HepG2 (cell line): ENCODE measurements at regions not wholly inside any gene's neighbourhood (a gene's known extent, or its start where the extent isn't known, plus 50 kb on each side); places are given as distances from the start of the nearest gene placed in this dataset.

Source experiments
- ATAC-seq: fragments of 200-7000 bp; cut with Tn5 transposase; 3 replicates; pipeline ENCODE4 v1.9.1; 2020; ENCODE audit warnings: mild to moderate bottlenecking, moderate library complexity
- BruUV-seq: library from RNA; stranded (reverse); fragments of 400-500 nt; replicated peaks from 2 replicates; lab custom pipeline; 2021; lab: Mats Ljungman, UMichigan
- CTCF ChIA-PET: fragments of 300-600 bp; formaldehyde crosslinking; extraction: SDS; loops from one replicate; lab custom pipeline; 2021; ENCODE audit warnings: low total read pairs, inconsistent platforms, low intra/inter-chr PET ratio; lab: Yijun Ruan, JAX
- POLR2A ChIA-PET: fragments of 350-600 bp; sonication (Branson Sonifier 250); formaldehyde crosslinking; loops from one replicate; lab custom pipeline; 2020; ENCODE audit warnings: antibody characterized with exemption, inconsistent platforms; lab: Yijun Ruan, JAX
- DNase-seq: peaks from one replicate; pipeline ENCODE4 v3.0.0-alpha.2; 2015; ENCODE audit warnings: low spot score
- FAIRE-seq: peaks from 3 replicates; lab custom pipeline; 2011; peaks lifted over from hg19 to GRCh38; lab: Jason Lieb, UNC
- H2AFZ ChIP-seq: one replicate; pipeline ENCODE4 v1.6.1; 2011; ENCODE audit warnings: low read length, inconsistent platforms
- H3K27ac ChIP-seq: fragments of 300-600 bp; 3 replicates; pipeline ENCODE4 v1.8.0; 2011; ENCODE audit warnings: mixed run types, mild to moderate bottlenecking, mixed read lengths, low read length, inconsistent platforms; ENCODE audit not compliant: insufficient read depth; ENCODE audit errors: extremely low read length
- H3K27me3 ChIP-seq, 2 experiments: fragments of 200-600 bp in 1 of 2; 2 replicates in 1 of 2; 3 replicates in 1 of 2; pipeline versions ENCODE4 v1.6.0 to v1.8.0; 2011; ENCODE audit warnings: low read length in 2 of 2, mild to moderate bottlenecking in 2 of 2, moderate library complexity in 2 of 2, inconsistent platforms in 1 of 2; ENCODE audit not compliant: insufficient read depth in 2 of 2, control insufficient read depth in 1 of 2
- H3K36me3 ChIP-seq, 2 experiments: fragments of 200-600 bp in 1 of 2; replicated peaks in 1 of 2; 2 replicates in 1 of 2; 3 replicates in 1 of 2; pipeline versions ENCODE4 v1.5.1 to v1.8.0; 2011; ENCODE audit warnings: low read length in 2 of 2, inconsistent platforms in 1 of 2; ENCODE audit not compliant: insufficient read depth in 2 of 2, control insufficient read depth in 1 of 2
- H3K4me1 ChIP-seq: 2 replicates; pipeline ENCODE4 v1.5.1; 2012; ENCODE audit warnings: low read length, inconsistent platforms; ENCODE audit not compliant: insufficient read depth
- H3K4me2 ChIP-seq: 2 replicates; pipeline ENCODE4 v1.6.0; 2011; ENCODE audit warnings: low read depth, low read length, inconsistent platforms
- H3K4me3 ChIP-seq, 3 experiments: fragments of 200-600 bp in 1 of 3; sonication (generic), shearing (Covaris generic) in 1 of 3; replicated peaks in 1 of 3; 2 replicates each; pipeline ENCODE4 v1.5.1; 2011 to 2016; ENCODE audit warnings: low read length in 3 of 3, inconsistent platforms in 2 of 3, low read depth in 2 of 3, mild to moderate bottlenecking in 2 of 3, control low read depth in 1 of 3, mixed read lengths in 1 of 3; ENCODE audit not compliant: insufficient read depth in 1 of 3
- H3K79me2 ChIP-seq: one replicate; pipeline ENCODE4 v1.6.1; 2011; ENCODE audit warnings: low read length, inconsistent platforms; ENCODE audit not compliant: insufficient read depth
- H3K9ac ChIP-seq: 2 replicates; pipeline ENCODE4 v1.6.0; 2011; ENCODE audit warnings: mild to moderate bottlenecking, low read depth, low read length, inconsistent platforms; ENCODE audit not compliant: insufficient read depth
- H3K9me3 ChIP-seq: 2 replicates; pipeline ENCODE4 v1.5.1; 2012; ENCODE audit warnings: mild to moderate bottlenecking, low read length
- H4K20me1 ChIP-seq: 2 replicates; pipeline ENCODE4 v1.6.0; 2011; ENCODE audit warnings: inconsistent platforms, mild to moderate bottlenecking, low read length, moderate library complexity; ENCODE audit not compliant: insufficient read depth
- ATAD3A ChIP-seq: sonication (generic); formaldehyde crosslinking; IDR thresholded peaks from 2 replicates; pipeline ENCODE4 v1.4.0; 2020; ENCODE audit warnings: missing genetic modification reagents
- CC2D1A ChIP-seq: sonication (generic); formaldehyde crosslinking; IDR thresholded peaks from 2 replicates; pipeline ENCODE4 v1.8.1; 2023; ENCODE audit warnings: mild to moderate bottlenecking, missing genetic modification reagents
- CEBPB ChIP-seq: IDR thresholded peaks from 2 replicates; pipeline ENCODE4 v1.6.1; 2011; ENCODE audit warnings: low read depth, low read length, improper control_type of control experiment, borderline replicate concordance
- HOXA9 ChIP-seq: sonication (generic); formaldehyde crosslinking; IDR thresholded peaks from 2 replicates; pipeline ENCODE4 v1.8.1; 2022; ENCODE audit warnings: missing genetic modification reagents, mild to moderate bottlenecking, moderate library complexity, borderline replicate concordance
- IRF2 ChIP-seq: IDR thresholded peaks from 2 replicates; pipeline ENCODE4 v1.6.1; 2018; ENCODE audit warnings: missing genetic modification reagents, missing compliant biosample characterization
- NR1H2 ChIP-seq: sonication (generic); formaldehyde crosslinking; IDR thresholded peaks from 2 replicates; pipeline ENCODE4 v1.8.1; 2022; ENCODE audit warnings: low read depth, missing genetic modification reagents, borderline replicate concordance
- RORA ChIP-seq: sonication (generic); formaldehyde crosslinking; IDR thresholded peaks from 2 replicates; pipeline ENCODE4 v1.5.0; 2020; ENCODE audit warnings: mild to moderate bottlenecking, missing genetic modification reagents, moderate library complexity
- RXRA ChIP-seq: sonication (generic); formaldehyde crosslinking; IDR thresholded peaks from 2 replicates; pipeline ENCODE4 v1.5.1; 2020; ENCODE audit warnings: missing genetic modification reagents
- TSC22D2 ChIP-seq: sonication (generic); formaldehyde crosslinking; IDR thresholded peaks from 2 replicates; pipeline ENCODE4 v1.5.1; 2020; ENCODE audit warnings: missing genetic modification reagents, mild to moderate bottlenecking, borderline replicate concordance
- ZFP36L2 ChIP-seq: sonication (generic); formaldehyde crosslinking; IDR thresholded peaks from 2 replicates; pipeline ENCODE4 v1.4.0; 2020; ENCODE audit warnings: missing genetic modification reagents
- ZFP82 ChIP-seq: sonication (generic); formaldehyde crosslinking; IDR thresholded peaks from 2 replicates; pipeline ENCODE4 v1.5.1; 2020; ENCODE audit warnings: mild to moderate bottlenecking, missing genetic modification reagents, borderline replicate concordance
- ZNF562 ChIP-seq: sonication (generic); formaldehyde crosslinking; IDR thresholded peaks from 2 replicates; pipeline ENCODE4 v1.8.0; 2022; ENCODE audit warnings: missing genetic modification reagents, borderline replicate concordance
- ZNF761 ChIP-seq: sonication (generic); formaldehyde crosslinking; conservative IDR thresholded peaks from 2 replicates; pipeline ENCODE4 v1.4.0; 2020; ENCODE audit warnings: mild to moderate bottlenecking, missing genetic modification reagents
- ZNF766 ChIP-seq: sonication (generic); formaldehyde crosslinking; IDR thresholded peaks from 2 replicates; pipeline ENCODE4 v1.5.0; 2020; ENCODE audit warnings: missing genetic modification reagents, borderline replicate concordance
- ZNF839 ChIP-seq: sonication (generic); formaldehyde crosslinking; IDR thresholded peaks from 2 replicates; pipeline ENCODE4 v1.4.0; 2020; ENCODE audit warnings: missing genetic modification reagents, mild to moderate bottlenecking, borderline replicate concordance
- WGBS: methylation state at CpG from one replicate; pipeline ENCODE4 v1.1.6; 2017; ENCODE audit warnings: low lambda C conversion rate; 5-methylcytosine and 5-hydroxymethylcytosine counted together
- in situ Hi-C: cut with HindIII; loops from 2 replicates; pipeline ENCODE4 v1.10.0; 2017; ENCODE audit warnings: low pct_unique_long_range_greater_than_20kb; ENCODE audit not compliant: extremely low pct_ligation_motif_present
- intact Hi-C: fragments of 100-400 bp; cut with micrococcal nuclease; formaldehyde crosslinking; loops from one replicate; pipeline ENCODE4 v1.10.0; 2022; ENCODE audit not compliant: unreplicated experiment
- TF ChIP-seq, protein P1 (sequence below): sonication (generic); formaldehyde crosslinking; IDR thresholded peaks from 2 replicates; pipeline ENCODE4 v1.4.0; 2020; ENCODE audit warnings: missing genetic modification reagents
- TF ChIP-seq, protein P2 (sequence below): sonication (generic); formaldehyde crosslinking; IDR thresholded peaks from 2 replicates; pipeline ENCODE4 v1.4.0; 2020; ENCODE audit warnings: missing genetic modification reagents
- TF ChIP-seq, protein P3 (sequence below): sonication (generic); formaldehyde crosslinking; IDR thresholded peaks from 2 replicates; pipeline ENCODE4 v1.5.0; 2020; ENCODE audit warnings: mild to moderate bottlenecking, missing genetic modification reagents
- TF ChIP-seq, protein P4 (sequence below): sonication (generic); formaldehyde crosslinking; IDR thresholded peaks from 2 replicates; pipeline ENCODE4 v1.4.0; 2020; ENCODE audit warnings: low read depth, mild to moderate bottlenecking, missing genetic modification reagents

DNA sequence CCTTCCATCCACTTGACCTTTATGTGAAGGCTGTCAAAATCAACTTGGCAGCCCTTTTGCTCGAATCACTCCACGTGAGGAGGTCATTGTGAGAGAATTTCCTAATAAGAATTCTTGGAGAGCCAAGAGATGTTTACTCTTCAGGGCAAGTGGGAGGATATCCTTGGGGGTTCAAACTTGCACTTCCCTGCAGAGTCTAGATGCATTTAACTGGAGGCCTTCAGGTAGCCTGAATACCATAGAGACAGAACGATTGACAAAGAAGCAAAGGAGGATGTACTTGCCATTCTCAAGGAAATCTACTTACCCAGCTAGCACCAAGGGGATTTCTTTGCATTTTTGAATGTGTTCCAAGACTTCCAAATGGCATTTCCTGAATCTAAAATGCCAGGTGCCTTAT lies 1702.6 kb upstream of the FLRT2 start:
- in situ Hi-C loops (no loop called here), intact Hi-C loops (no loop called here)
- no peak overlapping the region for H3K9ac ChIP-seq
- H2AFZ ChIP-seq: no peak overlapping the region
- no peaks in the 10 kb centered on the region for H3K79me2 ChIP-seq
- BruUV-seq: no TSS peak
- WGBS: 4% methylated on average over 3 of the region's 3 CpGs
- no peak overlapping the region for H3K27ac ChIP-seq
- no peaks in the 10 kb centered on the region for H4K20me1 ChIP-seq
- ATAC-seq (no peak), FAIRE-seq (no peak), DNase-seq (no peak)
- H3K9me3 ChIP-seq: peaks cover 61% of the 10 kb centered on the region
- no peaks in the 10 kb centered on the region; a peak in 1 of 5 replicates for H3K27me3 ChIP-seq
- CTCF ChIA-PET: no interaction called here
- TF ChIP-seq ZFP82 (CRISPR knock-in tag) (no peak), ZNF839 (CRISPR knock-in tag) (no peak), HOXA9 (no peak), IRF2 (CRISPR knock-in tag) (no peak), TSC22D2 (CRISPR knock-in tag) (no peak), ZNF761 (CRISPR knock-in tag) (no peak), RORA (CRISPR knock-in tag) (no peak), NR1H2 (CRISPR knock-in tag) (no peak), CEBPB (no peak), CC2D1A (CRISPR knock-in tag) (no peak), ZNF562 (CRISPR knock-in tag) (no peak), RXRA (CRISPR knock-in tag) (no peak), ZNF766 (CRISPR knock-in tag) (no peak), ZFP36L2 (no peak), ATAD3A (CRISPR knock-in tag) (no peak)
- TF ChIP-seq, protein P1, sequence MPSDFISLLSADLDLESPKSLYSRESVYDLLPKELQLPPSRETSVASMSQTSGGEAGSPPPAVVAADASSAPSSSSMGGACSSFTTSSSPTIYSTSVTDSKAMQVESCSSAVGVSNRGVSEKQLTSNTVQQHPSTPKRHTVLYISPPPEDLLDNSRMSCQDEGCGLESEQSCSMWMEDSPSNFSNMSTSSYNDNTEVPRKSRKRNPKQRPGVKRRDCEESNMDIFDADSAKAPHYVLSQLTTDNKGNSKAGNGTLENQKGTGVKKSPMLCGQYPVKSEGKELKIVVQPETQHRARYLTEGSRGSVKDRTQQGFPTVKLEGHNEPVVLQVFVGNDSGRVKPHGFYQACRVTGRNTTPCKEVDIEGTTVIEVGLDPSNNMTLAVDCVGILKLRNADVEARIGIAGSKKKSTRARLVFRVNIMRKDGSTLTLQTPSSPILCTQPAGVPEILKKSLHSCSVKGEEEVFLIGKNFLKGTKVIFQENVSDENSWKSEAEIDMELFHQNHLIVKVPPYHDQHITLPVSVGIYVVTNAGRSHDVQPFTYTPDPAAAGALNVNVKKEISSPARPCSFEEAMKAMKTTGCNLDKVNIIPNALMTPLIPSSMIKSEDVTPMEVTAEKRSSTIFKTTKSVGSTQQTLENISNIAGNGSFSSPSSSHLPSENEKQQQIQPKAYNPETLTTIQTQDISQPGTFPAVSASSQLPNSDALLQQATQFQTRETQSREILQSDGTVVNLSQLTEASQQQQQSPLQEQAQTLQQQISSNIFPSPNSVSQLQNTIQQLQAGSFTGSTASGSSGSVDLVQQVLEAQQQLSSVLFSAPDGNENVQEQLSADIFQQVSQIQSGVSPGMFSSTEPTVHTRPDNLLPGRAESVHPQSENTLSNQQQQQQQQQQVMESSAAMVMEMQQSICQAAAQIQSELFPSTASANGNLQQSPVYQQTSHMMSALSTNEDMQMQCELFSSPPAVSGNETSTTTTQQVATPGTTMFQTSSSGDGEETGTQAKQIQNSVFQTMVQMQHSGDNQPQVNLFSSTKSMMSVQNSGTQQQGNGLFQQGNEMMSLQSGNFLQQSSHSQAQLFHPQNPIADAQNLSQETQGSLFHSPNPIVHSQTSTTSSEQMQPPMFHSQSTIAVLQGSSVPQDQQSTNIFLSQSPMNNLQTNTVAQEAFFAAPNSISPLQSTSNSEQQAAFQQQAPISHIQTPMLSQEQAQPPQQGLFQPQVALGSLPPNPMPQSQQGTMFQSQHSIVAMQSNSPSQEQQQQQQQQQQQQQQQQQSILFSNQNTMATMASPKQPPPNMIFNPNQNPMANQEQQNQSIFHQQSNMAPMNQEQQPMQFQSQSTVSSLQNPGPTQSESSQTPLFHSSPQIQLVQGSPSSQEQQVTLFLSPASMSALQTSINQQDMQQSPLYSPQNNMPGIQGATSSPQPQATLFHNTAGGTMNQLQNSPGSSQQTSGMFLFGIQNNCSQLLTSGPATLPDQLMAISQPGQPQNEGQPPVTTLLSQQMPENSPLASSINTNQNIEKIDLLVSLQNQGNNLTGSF (CRISPR knock-in tag): no peak
- TF ChIP-seq, protein P2, sequence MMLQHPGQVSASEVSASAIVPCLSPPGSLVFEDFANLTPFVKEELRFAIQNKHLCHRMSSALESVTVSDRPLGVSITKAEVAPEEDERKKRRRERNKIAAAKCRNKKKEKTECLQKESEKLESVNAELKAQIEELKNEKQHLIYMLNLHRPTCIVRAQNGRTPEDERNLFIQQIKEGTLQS (CRISPR knock-in tag): no peak
- TF ChIP-seq, protein P3, sequence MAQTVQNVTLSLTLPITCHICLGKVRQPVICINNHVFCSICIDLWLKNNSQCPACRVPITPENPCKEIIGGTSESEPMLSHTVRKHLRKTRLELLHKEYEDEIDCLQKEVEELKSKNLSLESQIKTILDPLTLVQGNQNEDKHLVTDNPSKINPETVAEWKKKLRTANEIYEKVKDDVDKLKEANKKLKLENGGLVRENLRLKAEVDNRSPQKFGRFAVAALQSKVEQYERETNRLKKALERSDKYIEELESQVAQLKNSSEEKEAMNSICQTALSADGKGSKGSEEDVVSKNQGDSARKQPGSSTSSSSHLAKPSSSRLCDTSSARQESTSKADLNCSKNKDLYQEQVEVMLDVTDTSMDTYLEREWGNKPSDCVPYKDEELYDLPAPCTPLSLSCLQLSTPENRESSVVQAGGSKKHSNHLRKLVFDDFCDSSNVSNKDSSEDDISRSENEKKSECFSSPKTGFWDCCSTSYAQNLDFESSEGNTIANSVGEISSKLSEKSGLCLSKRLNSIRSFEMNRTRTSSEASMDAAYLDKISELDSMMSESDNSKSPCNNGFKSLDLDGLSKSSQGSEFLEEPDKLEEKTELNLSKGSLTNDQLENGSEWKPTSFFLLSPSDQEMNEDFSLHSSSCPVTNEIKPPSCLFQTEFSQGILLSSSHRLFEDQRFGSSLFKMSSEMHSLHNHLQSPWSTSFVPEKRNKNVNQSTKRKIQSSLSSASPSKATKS (CRISPR knock-in tag): no peak
- TF ChIP-seq, protein P4, sequence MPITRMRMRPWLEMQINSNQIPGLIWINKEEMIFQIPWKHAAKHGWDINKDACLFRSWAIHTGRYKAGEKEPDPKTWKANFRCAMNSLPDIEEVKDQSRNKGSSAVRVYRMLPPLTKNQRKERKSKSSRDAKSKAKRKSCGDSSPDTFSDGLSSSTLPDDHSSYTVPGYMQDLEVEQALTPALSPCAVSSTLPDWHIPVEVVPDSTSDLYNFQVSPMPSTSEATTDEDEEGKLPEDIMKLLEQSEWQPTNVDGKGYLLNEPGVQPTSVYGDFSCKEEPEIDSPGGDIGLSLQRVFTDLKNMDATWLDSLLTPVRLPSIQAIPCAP: no peak
- POLR2A ChIA-PET: no interaction called here
- H3K36me3 ChIP-seq: no peaks in the 10 kb centered on the region
- no peak overlapping the region for H3K4me2 ChIP-seq
- no peaks in the 10 kb centered on the region for H3K4me1 ChIP-seq
- H3K4me3 ChIP-seq: no peak overlapping the region
